B cell (primary cell): ENCODE measurements at regions not wholly inside any gene's neighbourhood (a gene's known extent, or its start where the extent isn't known, plus 50 kb on each side); places are given as distances from the start of the nearest gene placed in this dataset.

Source experiments
- ATAC-seq: fragments of 200-7000 bp; cut with Tn5 transposase; one replicate; pipeline ENCODE4 v1.10.0; 2021; ENCODE audit warnings: low read depth, mild to moderate bottlenecking, moderate number of reproducible peaks, moderate library complexity
- CTCF ChIA-PET: fragments of 350-600 bp; sonication (Branson Sonifier 250); formaldehyde crosslinking; loops from one replicate; lab custom pipeline; 2021; ENCODE audit warnings: antibody characterized with exemption, inconsistent platforms; lab: Charles Lee
- POLR2A ChIA-PET: fragments of 350-600 bp; sonication (Branson Sonifier 250); formaldehyde crosslinking; loops from one replicate; lab custom pipeline; 2021; ENCODE audit warnings: antibody characterized with exemption; lab: Charles Lee
- DNase-seq: peaks from one replicate; pipeline ENCODE4 v3.0.0; 2013
- H2AFZ ChIP-seq: 2 replicates; pipeline ENCODE4 v1.6.1; 2012; ENCODE audit warnings: mild to moderate bottlenecking, low read depth, low read length; ENCODE audit not compliant: insufficient read depth, poor library complexity, severe bottlenecking
- H3K27ac ChIP-seq, 2 donors: 1 replicate in 1 of 2; 2 replicates in 1 of 2; pipeline ENCODE4 v1.5.1; 2012 to 2013; ENCODE audit warnings: low read length in 2 of 2, mild to moderate bottlenecking in 2 of 2, moderate library complexity in 1 of 2
- H3K27me3 ChIP-seq, 4 experiments: fragments of 200-600 bp in 1 of 4; sonication (generic) in 1 of 4; replicated peaks in 1 of 4; 1 replicate in 2 of 4; 2 replicates in 2 of 4; pipeline versions ENCODE4 v1.6.1 to v1.7.0; 2013 to 2016; ENCODE audit warnings: low read length in 3 of 4, mild to moderate bottlenecking in 2 of 4, mixed read lengths in 1 of 4, moderate library complexity in 1 of 4; ENCODE audit not compliant: insufficient read depth in 4 of 4, control insufficient read depth in 3 of 4; ENCODE audit errors: control extremely low read depth in 1 of 4
- H3K36me3 ChIP-seq, 2 experiments: replicated peaks in 1 of 2; 1 replicate in 1 of 2; 2 replicates in 1 of 2; pipeline versions ENCODE4 v1.6.1 to v1.7.1; 2013; ENCODE audit warnings: low read length in 1 of 2; ENCODE audit not compliant: insufficient read depth in 2 of 2, control insufficient read depth in 1 of 2; ENCODE audit errors: control extremely low read depth in 1 of 2, extremely low read depth in 1 of 2
- H3K4me1 ChIP-seq, 2 donors: fragments of 200-600 bp in 1 of 2; sonication (generic) in 1 of 2; 1 replicate in 1 of 2; 2 replicates in 1 of 2; pipeline versions ENCODE4 v1.5.1 to v1.6.1; 2013 to 2017; ENCODE audit warnings: low read length in 2 of 2; ENCODE audit not compliant: control insufficient read depth in 2 of 2, insufficient read depth in 2 of 2
- H3K4me2 ChIP-seq: replicated peaks from 2 replicates; pipeline ENCODE3; 2012; ENCODE audit warnings: mild to moderate bottlenecking, low read depth, low read length; ENCODE audit not compliant: poor library complexity, severe bottlenecking
- H3K4me3 ChIP-seq, 5 experiments: fragments of 200-600 bp in 1 of 5; sonication (generic) in 1 of 5; 1 replicate in 3 of 5; 2 replicates in 2 of 5; pipeline versions ENCODE4 v1.5.1 to v1.7.0; 2011 to 2016; ENCODE audit warnings: low read length in 4 of 5, mild to moderate bottlenecking in 4 of 5, low read depth in 2 of 5, control low read depth in 1 of 5, moderate library complexity in 1 of 5; ENCODE audit not compliant: insufficient read depth in 1 of 5; ENCODE audit errors: control extremely low read depth in 1 of 5, extremely low read depth in 1 of 5
- H3K79me2 ChIP-seq: fragments of 200-600 bp; sonication (generic); one replicate; pipeline ENCODE4 v1.6.0; 2016; ENCODE audit warnings: low read length; ENCODE audit not compliant: control insufficient read depth, insufficient read depth
- H3K9ac ChIP-seq: fragments of 200-600 bp; sonication (generic); 2 replicates; pipeline ENCODE4 v1.6.1; 2017; ENCODE audit warnings: mild to moderate bottlenecking, low read length, moderate library complexity
- H3K9me3 ChIP-seq, 3 donors: one replicate each; pipeline versions ENCODE4 v1.6.1 to v1.7.1; 2013; ENCODE audit warnings: low read length in 2 of 3; ENCODE audit not compliant: control insufficient read depth in 2 of 3, insufficient read depth in 1 of 3; ENCODE audit errors: control extremely low read depth in 1 of 3
- H4K20me1 ChIP-seq: 2 replicates; pipeline ENCODE4 v1.6.0; 2012; ENCODE audit warnings: mild to moderate bottlenecking, low read length; ENCODE audit not compliant: insufficient read depth, control insufficient read depth, poor library complexity, severe bottlenecking
- H3K27ac Mint-ChIP-seq: one replicate; pipeline ENCODE4 v1.8.0; 2021; ENCODE audit warnings: mixed read lengths
- H3K27me3 Mint-ChIP-seq: one replicate; pipeline ENCODE4 v1.8.0; 2021; ENCODE audit warnings: mixed read lengths
- H3K4me1 Mint-ChIP-seq: one replicate; pipeline ENCODE4 v1.8.0; 2021; ENCODE audit warnings: mixed read lengths
- H3K4me3 Mint-ChIP-seq: one replicate; pipeline ENCODE4 v1.8.0; 2021; ENCODE audit warnings: mixed read lengths
- H3K9me3 Mint-ChIP-seq: one replicate; pipeline ENCODE4 v1.8.0; 2022; ENCODE audit warnings: mixed read lengths; ENCODE audit not compliant: insufficient read depth
- CTCF ChIP-seq: fragments of 200-600 bp; IDR thresholded peaks from one replicate; pipeline ENCODE4 v1.8.0; 2022; ENCODE audit warnings: antibody characterized with exemption, mild to moderate bottlenecking
- EZH2 ChIP-seq: IDR thresholded peaks from 2 replicates; pipeline ENCODE4 v1.6.1; 2012; ENCODE audit warnings: borderline replicate concordance, low read depth, mild to moderate bottlenecking, moderate library complexity, low read length; ENCODE audit not compliant: insufficient read depth, poor library complexity, severe bottlenecking
- WGBS: methylation state at CpG from one replicate; pipeline ENCODE4 v1.1.5; 2013; ENCODE audit warnings: missing lambda C conversion rate; ENCODE audit not compliant: insufficient coverage; 5-methylcytosine and 5-hydroxymethylcytosine counted together
- intact Hi-C: fragments of 100-400 bp; cut with micrococcal nuclease; formaldehyde crosslinking; loops from one replicate; pipeline ENCODE4 v1.10.0; 2022

GRCh38 chr1:222387007-222387814 is 160.7 kb downstream of the HHIPL2 start:
- no peaks in the 10 kb centered on the region for H3K79me2 ChIP-seq
- H4K20me1 ChIP-seq, result no peaks in the 10 kb centered on the region
- Mint-ChIP-seq H3K9me3 (no peaks in the 10 kb centered on the region), H3K4me1 (no peaks in the 10 kb centered on the region), H3K27me3 (peaks cover 22% of the 10 kb centered on the region), H3K4me3 (no peak overlapping the region), H3K27ac (no peak overlapping the region)
- no peak for TF ChIP-seq CTCF
- no peak for TF ChIP-seq EZH2
- ChIA-PET CTCF (no interaction called here), POLR2A (no interaction called here)
- WGBS, result 100% methylated on average over 4 of the region's 8 CpGs
- intact Hi-C loops, result no loop called here
- H3K36me3 ChIP-seq, result no peaks in the 10 kb centered on the region
- H3K9me3 ChIP-seq, result no peaks in the 10 kb centered on the region
- H2AFZ ChIP-seq, result no peak overlapping the region
- DNase-seq (no peak), ATAC-seq (no peak)
- no peak overlapping the region for H3K4me3 ChIP-seq
- H3K27ac ChIP-seq, result no peak overlapping the region
- no peaks in the 10 kb centered on the region for H3K27me3 ChIP-seq
- no peak overlapping the region for H3K9ac ChIP-seq
- H3K4me1 ChIP-seq, result no peaks in the 10 kb centered on the region
- no peak overlapping the region for H3K4me2 ChIP-seq

- Mint-ChIP-seq H3K27me3 (peaks cover 20% of the 10 kb centered on the region), H3K27ac (no peak overlapping the region), H3K4me1 (no peaks in the 10 kb centered on the region), H3K9me3 (no peaks in the 10 kb centered on the region), H3K4me3 (no peak overlapping the region)
- H3K4me3 ChIP-seq, result no peak overlapping the region
- H3K9ac ChIP-seq, result no peak overlapping the region
- H3K79me2 ChIP-seq, result no peaks in the 10 kb centered on the region
- no peak overlapping the region for H3K4me2 ChIP-seq
- H3K36me3 ChIP-seq, result no peaks in the 10 kb centered on the region
- 88% methylated on average over 1 of the region's 1 CpG for WGBS
- DNase-seq (no peak), ATAC-seq (no peak)
- H3K27ac ChIP-seq, result no peak overlapping the region
- intact Hi-C loops, result no loop called here
- ChIA-PET POLR2A (no interaction called here), CTCF (no interaction called here)
- no peaks in the 10 kb centered on the region for H4K20me1 ChIP-seq
- no peaks in the 10 kb centered on the region for H3K27me3 ChIP-seq
- TF ChIP-seq EZH2 (no peak), CTCF (no peak)
- no peak overlapping the region for H2AFZ ChIP-seq
- no peaks in the 10 kb centered on the region for H3K9me3 ChIP-seq
- H3K4me1 ChIP-seq, result no peaks in the 10 kb centered on the region
These were observed 161.9 kb downstream of the HHIPL2 start for GRCh38 chr1:222385955-222386354.
